Activated naive CD8-positive, alpha-beta T cell treated with anti-CD3 and anti-CD28 coated beads, Interleukin-2, amount 10 ng/mL, durations not matched to agents 7 days and 5 days (primary cell): ENCODE measurements at regions not wholly inside any gene's neighbourhood (a gene's known extent, or its start where the extent isn't known, plus 50 kb on each side); places are given as distances from the start of the nearest gene placed in this dataset.

ENCODE experiments used
- ATAC-seq: fragments of 150-1000 bp; cut with Tn5 transposase; one replicate; pipeline ENCODE4 v1.10.0; 2021; ENCODE audit warnings: low read depth, moderate library complexity
- POLR2A ChIA-PET: fragments of 350-600 bp; sonication (Branson Sonifier 250); formaldehyde crosslinking; loops from one replicate; lab custom pipeline; 2021; ENCODE audit warnings: antibody characterized with exemption; lab: Charles Lee
- DNase-seq: peaks from one replicate; pipeline ENCODE4 v3.0.0; 2021
- H3K27ac Mint-ChIP-seq: one replicate; pipeline ENCODE4 v1.8.0; 2022; ENCODE audit warnings: mild to moderate bottlenecking, mixed read lengths
- H3K27me3 Mint-ChIP-seq: one replicate; pipeline ENCODE4 v1.8.0; 2022; ENCODE audit warnings: mild to moderate bottlenecking, moderate library complexity, mixed read lengths
- H3K36me3 Mint-ChIP-seq: one replicate; pipeline ENCODE4 v1.8.0; 2021; ENCODE audit warnings: mild to moderate bottlenecking, mixed read lengths
- H3K4me1 Mint-ChIP-seq: one replicate; pipeline ENCODE4 v1.8.0; 2021; ENCODE audit warnings: mixed read lengths
- H3K4me3 Mint-ChIP-seq: one replicate; pipeline ENCODE4 v1.8.0; 2022; ENCODE audit warnings: mild to moderate bottlenecking, moderate library complexity, mixed read lengths
- H3K9me3 Mint-ChIP-seq: one replicate; pipeline ENCODE4 v1.8.0; 2021; ENCODE audit warnings: mixed read lengths

GRCh38 chr16:27730661-27731210, 180.8 kb downstream of the KATNIP start:
- no peak overlapping the region for H3K4me3 Mint-ChIP-seq
- H3K27me3 Mint-ChIP-seq = no peaks in the 10 kb centered on the region
- POLR2A ChIA-PET = no interaction called here
- ATAC-seq = no peak
- H3K27ac Mint-ChIP-seq = no peak overlapping the region
- no peaks in the 10 kb centered on the region for H3K9me3 Mint-ChIP-seq
- peaks cover 1% of the 10 kb centered on the region for H3K36me3 Mint-ChIP-seq
- no peak for DNase-seq
- peaks cover 4% of the 10 kb centered on the region for H3K4me1 Mint-ChIP-seq

- Mint-ChIP-seq H3K27ac (no peak overlapping the region), H3K4me3 (no peak overlapping the region), H3K36me3 (peaks cover 3% of the 10 kb centered on the region), H3K9me3 (no peaks in the 10 kb centered on the region), H3K27me3 (no peaks in the 10 kb centered on the region), H3K4me1 (no peaks in the 10 kb centered on the region)
- POLR2A ChIA-PET = no interaction called here
- DNase-seq = no peak
- ATAC-seq = no peak
Observed at GRCh38 chr16:27735031-27735430, 185.1 kb downstream of the KATNIP start.

DNA sequence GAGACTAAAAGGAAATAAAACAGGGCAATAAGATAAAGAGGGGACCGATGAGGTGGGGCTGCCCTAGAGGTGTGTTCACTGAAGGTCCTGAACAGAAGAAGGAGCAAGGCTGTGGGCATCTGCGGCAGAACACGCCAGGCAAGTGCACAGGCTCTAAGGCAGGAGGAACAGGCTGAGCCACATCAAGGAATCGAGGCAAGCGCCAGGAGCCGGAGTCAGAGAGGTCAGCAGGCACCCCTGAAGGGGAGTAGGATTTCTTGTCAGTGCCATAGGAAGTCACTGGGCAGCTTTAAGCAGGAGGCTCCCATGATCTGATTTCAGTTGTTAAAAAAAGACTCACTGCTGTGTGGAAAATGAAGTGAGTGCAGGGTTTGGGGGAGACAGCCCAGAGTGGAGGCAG, 186.5 kb downstream of the KATNIP start:
- Mint-ChIP-seq H3K36me3 (peaks cover 3% of the 10 kb centered on the region), H3K4me3 (no peak overlapping the region), H3K27me3 (no peaks in the 10 kb centered on the region), H3K9me3 (no peaks in the 10 kb centered on the region), H3K27ac (no peak overlapping the region), H3K4me1 (no peaks in the 10 kb centered on the region)
- POLR2A ChIA-PET = no interaction called here
- ATAC-seq (no peak), DNase-seq (no peak)

DNA sequence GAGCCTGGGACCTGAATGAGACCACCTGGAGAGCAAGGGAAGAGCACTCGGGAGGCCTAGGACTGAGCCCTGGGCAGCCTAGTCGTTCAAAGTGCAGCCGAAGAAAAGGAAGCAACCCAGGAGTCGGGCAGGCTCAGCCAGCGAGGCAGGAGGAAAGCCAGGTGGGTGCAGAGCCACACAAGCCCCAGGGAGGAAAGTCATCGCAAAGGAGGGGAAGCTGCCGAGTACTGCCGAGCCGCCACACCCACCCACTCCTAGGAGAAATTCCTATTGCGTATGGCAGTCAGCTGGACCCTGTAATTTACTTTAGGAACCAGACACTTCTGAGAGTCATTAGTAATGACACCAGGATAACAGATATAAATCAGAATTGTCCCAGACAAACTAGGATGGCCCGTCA, 187.6 kb downstream of the KATNIP start:
- Mint-ChIP-seq H3K9me3 (no peaks in the 10 kb centered on the region), H3K27ac (no peak overlapping the region), H3K4me3 (no peak overlapping the region), H3K4me1 (no peaks in the 10 kb centered on the region), H3K27me3 (no peaks in the 10 kb centered on the region), H3K36me3 (peaks cover 3% of the 10 kb centered on the region)
- POLR2A ChIA-PET = interaction anchor here (1.0 kb wide), 1 partner anchor 9 kb away, joined by 3 read pairs; no protein-coding TSS in a partner anchor
- no peak for DNase-seq
- no peak for ATAC-seq
